T-helper 2 cell treated with Interferon-gamma antibody and Interleukin-4, amounts not matched to agents 5 μg/mL and 100 μg/mL, for 36 hours (primary cell): ENCODE measurements at regions not wholly inside any gene's neighbourhood (a gene's known extent, or its start where the extent isn't known, plus 50 kb on each side); places are given as distances from the start of the nearest gene placed in this dataset.

ENCODE experiments used
- DNase-seq: peaks from one replicate; pipeline ENCODE4 v3.0.0; 2021; ENCODE audit warnings: low spot score
- H3K27ac Mint-ChIP-seq: one replicate; pipeline ENCODE4 v1.8.0; 2021; ENCODE audit warnings: mild to moderate bottlenecking, mixed read lengths
- H3K27me3 Mint-ChIP-seq: one replicate; pipeline ENCODE4 v1.8.0; 2021; ENCODE audit warnings: low read depth, mixed read lengths
- H3K36me3 Mint-ChIP-seq: one replicate; pipeline ENCODE4 v1.8.0; 2021; ENCODE audit warnings: low read depth, mixed read lengths
- H3K4me1 Mint-ChIP-seq: one replicate; pipeline ENCODE4 v1.8.0; 2021; ENCODE audit warnings: low read depth, mixed read lengths
- H3K4me3 Mint-ChIP-seq: one replicate; pipeline ENCODE4 v1.8.0; 2022; ENCODE audit warnings: mild to moderate bottlenecking, moderate library complexity, mixed read lengths
- H3K9me3 Mint-ChIP-seq: one replicate; pipeline ENCODE4 v1.8.0; 2021; ENCODE audit warnings: mixed read lengths

DNA sequence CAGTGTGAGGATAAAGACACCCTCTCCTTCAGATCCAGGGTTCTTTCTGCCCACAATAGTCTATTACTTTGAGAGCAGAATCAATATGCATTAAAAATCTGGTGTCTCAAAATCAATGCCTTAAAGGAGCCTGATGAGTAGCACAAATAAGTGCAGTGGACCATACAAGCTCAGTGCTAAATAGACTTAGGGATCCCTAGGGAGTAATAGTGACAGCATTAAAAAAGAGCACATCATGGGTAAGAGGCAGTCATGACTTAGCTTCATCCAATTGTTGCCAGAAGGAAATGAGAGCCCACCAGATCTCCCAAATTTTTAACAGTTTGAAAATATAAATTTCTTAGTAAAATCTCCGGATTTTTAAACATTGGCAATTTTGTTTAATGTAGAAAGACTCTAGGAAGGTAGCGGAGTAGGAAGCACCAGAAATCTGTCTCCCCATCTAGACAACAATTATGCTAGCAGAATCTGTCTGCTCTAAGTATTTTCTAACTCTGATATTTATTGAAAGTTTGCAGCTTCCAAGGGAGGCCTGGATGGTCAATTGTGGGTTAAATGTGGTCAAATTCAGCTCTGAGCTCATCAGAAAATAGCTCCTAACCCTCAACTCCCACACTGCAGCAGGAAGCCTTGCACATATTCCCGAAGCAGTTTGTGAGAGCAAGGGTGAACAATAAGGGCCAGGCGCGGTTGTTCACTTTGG is 443.9 kb downstream of the TLE1 start:
- Mint-ChIP-seq H3K9me3 (peaks cover 7% of the 10 kb centered on the region), H3K4me3 (no peak overlapping the region), H3K4me1 (no peaks in the 10 kb centered on the region), H3K27ac (no peak overlapping the region), H3K36me3 (no peaks in the 10 kb centered on the region), H3K27me3 (no peaks in the 10 kb centered on the region)
- no peak for DNase-seq

DNA sequence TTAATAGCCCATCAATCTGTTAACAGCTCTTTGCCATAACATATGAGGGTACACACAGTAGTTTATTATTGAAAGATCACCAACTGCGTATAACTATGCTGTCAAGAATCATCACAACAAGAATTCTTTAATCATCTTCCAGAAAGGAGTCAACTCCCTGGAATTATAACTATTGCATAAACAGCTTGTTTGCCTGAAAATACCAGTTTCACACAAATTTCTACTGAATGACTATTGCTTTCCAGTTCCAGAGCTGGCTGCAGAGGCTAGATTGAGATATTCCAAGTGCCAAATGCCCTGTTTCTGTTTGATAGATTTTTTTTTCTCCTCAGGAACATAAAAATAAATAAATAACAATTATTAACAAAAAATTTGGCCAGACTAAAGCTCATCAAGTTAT is 444.7 kb downstream of the TLE1 start:
- H3K4me3 Mint-ChIP-seq: no peak overlapping the region
- peaks cover 7% of the 10 kb centered on the region for H3K9me3 Mint-ChIP-seq
- no peaks in the 10 kb centered on the region for H3K36me3 Mint-ChIP-seq
- DNase-seq: no peak
- no peaks in the 10 kb centered on the region for H3K27me3 Mint-ChIP-seq
- H3K4me1 Mint-ChIP-seq: no peaks in the 10 kb centered on the region
- H3K27ac Mint-ChIP-seq: no peak overlapping the region

DNA sequence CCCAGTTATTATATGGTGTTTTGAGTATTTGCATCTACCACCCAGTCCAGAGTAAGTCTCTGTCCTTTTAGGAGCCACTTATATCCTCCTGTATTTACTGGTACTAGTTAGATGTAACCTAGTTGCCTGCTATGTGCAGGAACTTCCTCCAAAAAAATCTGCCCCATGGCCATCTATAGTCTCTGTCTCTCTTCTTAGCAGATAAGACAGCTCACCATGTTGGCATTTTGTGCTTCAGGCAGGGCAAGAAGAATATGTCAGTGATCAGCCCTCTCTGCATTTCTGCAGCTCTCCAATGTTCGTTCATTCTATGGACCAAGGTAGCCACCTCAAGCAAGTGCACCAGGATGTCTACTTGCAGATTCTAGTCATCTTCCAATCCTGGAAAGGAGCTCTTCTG is 446.5 kb downstream of the TLE1 start:
- no peak for DNase-seq
- Mint-ChIP-seq H3K36me3 (no peaks in the 10 kb centered on the region), H3K4me1 (no peaks in the 10 kb centered on the region), H3K4me3 (no peak overlapping the region), H3K9me3 (peaks cover 12% of the 10 kb centered on the region), H3K27me3 (no peaks in the 10 kb centered on the region), H3K27ac (no peak overlapping the region)

- Mint-ChIP-seq H3K36me3 (no peaks in the 10 kb centered on the region), H3K4me3 (no peak overlapping the region), H3K27me3 (no peaks in the 10 kb centered on the region), H3K27ac (no peak overlapping the region), H3K9me3 (peaks cover 18% of the 10 kb centered on the region), H3K4me1 (no peaks in the 10 kb centered on the region)
- no peak for DNase-seq
Measured at GRCh38 chr9:81239388-81239787, 450.0 kb downstream of the TLE1 start.

DNA sequence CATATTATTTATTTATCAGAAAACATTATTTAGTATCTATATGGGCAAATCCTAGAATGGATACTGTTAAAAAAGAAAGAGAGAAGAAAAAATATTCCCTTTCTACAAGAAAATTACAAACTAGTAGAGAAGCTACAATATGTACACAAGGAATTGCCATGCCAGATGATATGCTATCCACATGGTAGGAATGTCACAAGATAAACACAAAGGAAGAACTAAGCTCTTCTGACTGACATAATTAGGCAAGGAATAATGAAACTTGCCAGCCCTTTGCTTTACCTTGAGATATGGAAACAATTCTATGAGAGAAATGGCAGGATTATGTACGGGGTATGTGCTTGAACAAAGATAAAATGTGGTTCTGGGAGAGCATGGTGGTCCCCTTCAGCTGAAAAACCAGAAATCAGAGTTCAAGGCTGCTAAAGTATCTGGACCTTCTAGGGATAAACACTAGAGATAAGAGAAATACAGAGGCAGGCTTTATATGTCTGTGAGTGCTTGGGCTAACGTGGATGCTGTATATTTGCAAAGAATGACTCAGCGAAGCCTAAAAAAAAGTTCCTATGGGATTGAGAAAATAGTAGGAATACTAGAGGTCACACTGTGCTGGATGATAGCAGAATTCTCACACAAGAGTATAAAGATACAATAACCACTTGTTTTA is 451.6 kb downstream of the TLE1 start:
- no peak for DNase-seq
- no peaks in the 10 kb centered on the region for H3K36me3 Mint-ChIP-seq
- H3K27me3 Mint-ChIP-seq: no peaks in the 10 kb centered on the region
- H3K4me3 Mint-ChIP-seq: no peak overlapping the region
- H3K9me3 Mint-ChIP-seq: peaks cover 14% of the 10 kb centered on the region
- H3K4me1 Mint-ChIP-seq: no peaks in the 10 kb centered on the region
- H3K27ac Mint-ChIP-seq: no peak overlapping the region

- H3K27me3 Mint-ChIP-seq: no peaks in the 10 kb centered on the region
- no peaks in the 10 kb centered on the region for H3K4me1 Mint-ChIP-seq
- H3K36me3 Mint-ChIP-seq: no peaks in the 10 kb centered on the region
- H3K9me3 Mint-ChIP-seq: peaks cover 11% of the 10 kb centered on the region
- H3K4me3 Mint-ChIP-seq: no peak overlapping the region
- H3K27ac Mint-ChIP-seq: no peak overlapping the region
- DNase-seq: no peak
Measured at GRCh38 chr9:81234924-81235610, 454.3 kb downstream of the TLE1 start.

DNA sequence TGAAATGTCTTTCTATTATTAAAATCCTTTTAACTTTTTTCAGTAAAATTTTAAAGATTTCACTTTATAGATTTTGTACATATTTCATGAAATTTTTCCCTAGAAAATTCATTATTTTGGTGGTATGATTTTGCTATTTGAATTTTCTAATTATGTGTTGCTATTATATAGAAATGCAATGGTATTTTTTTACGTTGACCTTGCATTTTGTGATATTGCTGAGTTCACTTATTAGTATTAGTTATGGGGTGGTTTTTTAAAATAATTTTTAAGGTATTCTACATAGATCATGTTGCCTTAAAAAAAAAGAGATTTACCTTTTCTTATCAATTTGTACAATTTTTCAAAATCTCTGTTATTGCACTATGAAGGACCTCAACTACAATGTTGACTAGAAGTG is 458.3 kb downstream of the TLE1 start:
- no peaks in the 10 kb centered on the region for H3K27me3 Mint-ChIP-seq
- H3K4me1 Mint-ChIP-seq: no peaks in the 10 kb centered on the region
- H3K9me3 Mint-ChIP-seq: peaks cover 10% of the 10 kb centered on the region
- DNase-seq: no peak
- H3K4me3 Mint-ChIP-seq: no peak overlapping the region
- H3K36me3 Mint-ChIP-seq: no peaks in the 10 kb centered on the region
- no peak overlapping the region for H3K27ac Mint-ChIP-seq

GRCh38 chr9:81227507-81228245 is 461.7 kb downstream of the TLE1 start:
- H3K36me3 Mint-ChIP-seq: no peaks in the 10 kb centered on the region
- no peak overlapping the region for H3K4me3 Mint-ChIP-seq
- no peaks in the 10 kb centered on the region for H3K4me1 Mint-ChIP-seq
- H3K27me3 Mint-ChIP-seq: no peaks in the 10 kb centered on the region
- no peak for DNase-seq
- peaks cover 4% of the 10 kb centered on the region for H3K9me3 Mint-ChIP-seq
- H3K27ac Mint-ChIP-seq: no peak overlapping the region

DNA sequence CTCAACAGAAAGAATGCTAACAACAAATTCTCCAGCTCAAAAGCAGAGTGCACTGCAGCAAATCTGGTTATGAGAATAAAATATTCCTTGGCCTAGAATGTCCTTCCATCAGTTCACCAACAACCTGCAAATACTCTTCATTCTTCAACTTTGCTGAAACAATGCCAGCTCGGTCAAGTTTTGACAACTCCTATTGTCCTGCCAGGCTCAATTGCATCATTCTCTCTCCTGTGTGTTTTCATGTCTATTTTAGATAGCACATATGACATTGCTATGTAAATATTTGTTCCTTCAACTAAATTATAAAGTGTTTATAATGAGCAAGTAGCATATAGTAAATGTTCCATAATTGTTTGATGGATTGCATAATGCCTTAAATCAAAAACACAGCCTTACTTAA is 463.8 kb downstream of the TLE1 start:
- Mint-ChIP-seq H3K27ac (no peak overlapping the region), H3K4me3 (no peak overlapping the region), H3K9me3 (peaks cover 4% of the 10 kb centered on the region), H3K27me3 (no peaks in the 10 kb centered on the region), H3K4me1 (no peaks in the 10 kb centered on the region), H3K36me3 (no peaks in the 10 kb centered on the region)
- DNase-seq: no peak

DNA sequence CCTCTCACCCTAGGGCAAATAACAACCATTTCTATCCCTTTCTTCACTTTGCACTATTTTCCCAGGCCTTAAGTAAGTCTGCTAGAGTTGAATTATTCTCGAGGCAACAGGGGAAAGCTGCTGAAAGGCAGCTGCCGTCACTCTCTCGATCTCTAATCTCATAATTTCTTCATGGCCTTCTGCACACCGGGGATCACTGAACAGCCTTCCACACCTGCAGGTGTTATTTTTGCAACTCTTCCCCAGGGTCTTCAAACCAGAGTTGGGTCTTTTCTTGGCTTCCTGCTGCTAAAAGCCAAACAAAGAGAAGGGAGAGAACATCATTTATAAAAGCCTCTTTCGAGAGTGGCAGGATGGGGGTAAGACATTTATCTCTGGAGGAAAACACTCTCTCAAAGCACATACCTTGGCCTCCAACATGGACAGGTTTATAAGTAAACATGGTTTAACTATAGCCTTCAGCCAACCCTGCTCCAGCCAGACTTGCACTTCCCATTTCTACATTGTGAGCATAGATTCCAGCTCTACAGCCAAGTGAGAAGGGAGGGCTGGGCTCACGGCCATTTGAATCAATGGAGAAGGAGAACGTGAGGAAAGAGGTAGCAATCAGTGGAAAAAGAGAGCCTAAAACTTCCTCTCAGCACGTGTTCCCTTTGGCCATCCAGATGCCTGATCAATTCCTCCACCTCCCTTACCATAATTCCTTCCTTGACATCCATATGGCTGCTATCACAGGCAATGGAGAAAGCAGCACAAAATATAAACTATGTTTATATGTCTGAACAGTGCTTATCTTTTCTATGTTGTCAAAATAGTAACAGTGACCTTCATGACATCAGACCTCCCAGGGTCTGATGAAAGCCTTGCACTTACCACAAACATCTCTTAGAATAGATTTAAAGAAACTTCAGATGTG is 464.9 kb downstream of the TLE1 start:
- Mint-ChIP-seq H3K36me3 (no peaks in the 10 kb centered on the region), H3K4me1 (no peaks in the 10 kb centered on the region), H3K27me3 (no peaks in the 10 kb centered on the region), H3K9me3 (peaks cover 4% of the 10 kb centered on the region), H3K27ac (no peak overlapping the region), H3K4me3 (no peak overlapping the region)
- no peak for DNase-seq

- H3K4me3 Mint-ChIP-seq: no peak overlapping the region
- no peak for DNase-seq
- no peaks in the 10 kb centered on the region for H3K27me3 Mint-ChIP-seq
- peaks cover 26% of the 10 kb centered on the region for H3K9me3 Mint-ChIP-seq
- H3K4me1 Mint-ChIP-seq: no peaks in the 10 kb centered on the region
- no peak overlapping the region for H3K27ac Mint-ChIP-seq
- H3K36me3 Mint-ChIP-seq: no peaks in the 10 kb centered on the region
Measured at GRCh38 chr9:81214975-81215374, 474.4 kb downstream of the TLE1 start.

- peaks cover 24% of the 10 kb centered on the region for H3K9me3 Mint-ChIP-seq
- H3K27me3 Mint-ChIP-seq: no peaks in the 10 kb centered on the region
- H3K36me3 Mint-ChIP-seq: no peaks in the 10 kb centered on the region
- no peak for DNase-seq
- no peak overlapping the region for H3K4me3 Mint-ChIP-seq
- H3K4me1 Mint-ChIP-seq: no peaks in the 10 kb centered on the region
- no peak overlapping the region for H3K27ac Mint-ChIP-seq
Measured at GRCh38 chr9:81213456-81213855, 475.9 kb downstream of the TLE1 start.

GRCh38 chr9:81211741-81212140 is 477.6 kb downstream of the TLE1 start:
- Mint-ChIP-seq H3K27me3 (no peaks in the 10 kb centered on the region), H3K9me3 (peaks cover 16% of the 10 kb centered on the region), H3K36me3 (no peaks in the 10 kb centered on the region), H3K4me1 (no peaks in the 10 kb centered on the region), H3K4me3 (no peak overlapping the region), H3K27ac (no peak overlapping the region)
- no peak for DNase-seq
